SK-N-SH (cell line): ENCODE measurements at regions not wholly inside any gene's neighbourhood (a gene's known extent, or its start where the extent isn't known, plus 50 kb on each side); places are given as distances from the start of the nearest gene placed in this dataset.

Experiments
- CTCF ChIA-PET: fragments of 300-600, 350-600 bp; formaldehyde crosslinking; extraction: SDS; loops from one replicate; lab custom pipeline; 2021; lab: Yijun Ruan, JAX
- POLR2A ChIA-PET: fragments of 350-600 bp; sonication (Branson Sonifier 250); formaldehyde crosslinking; extraction: SDS; loops from one replicate; lab custom pipeline; 2020; ENCODE audit warnings: antibody characterized with exemption, inconsistent platforms; lab: Yijun Ruan, JAX
- DNase-seq: peaks from one replicate; pipeline ENCODE4 v3.0.0; 2012
- H2AFZ ChIP-seq: fragments of 200-600 bp; sonication (generic); 2 replicates; pipeline ENCODE4 v1.8.1; 2016; ENCODE audit warnings: antibody characterized with exemption, mild to moderate bottlenecking, low read depth
- H3F3A ChIP-seq: fragments of 200-600 bp; sonication (generic); replicated peaks from 2 replicates; pipeline ENCODE3; 2016; ENCODE audit warnings: antibody characterized with exemption, mild to moderate bottlenecking; ENCODE audit not compliant: insufficient read depth
- H3K27ac ChIP-seq, 2 experiments: fragments of 200-500 bp in 1 of 2; fragments of 200-600 bp in 1 of 2; sonication (Bioruptor generic) in 1 of 2; sonication (generic), shearing (Covaris generic) in 1 of 2; 2 replicates each; pipeline versions ENCODE4 v1.5.1 to v1.6.1; 2014 to 2016; ENCODE audit warnings: low read depth in 2 of 2, inconsistent platforms in 1 of 2, low read length in 1 of 2, mild to moderate bottlenecking in 1 of 2, mixed read lengths in 1 of 2
- H3K27me3 ChIP-seq: fragments of 200-600 bp; sonication (generic), shearing (Covaris generic); 2 replicates; pipeline ENCODE4 v1.6.1; 2016; ENCODE audit warnings: mixed run types; ENCODE audit not compliant: insufficient read depth
- H3K36me3 ChIP-seq, 2 experiments: fragments of 200-500 bp in 1 of 2; fragments of 200-600 bp in 1 of 2; sonication (Bioruptor generic) in 1 of 2; sonication (generic) in 1 of 2; replicated peaks in 1 of 2; 2 replicates each; pipeline versions ENCODE3 to v1.5.1; 2014 to 2016; ENCODE audit warnings: low read length in 1 of 2, mild to moderate bottlenecking in 1 of 2; ENCODE audit not compliant: insufficient read depth in 2 of 2, control insufficient read depth in 1 of 2
- H3K4me1 ChIP-seq, 2 experiments: fragments of 200-500 bp in 1 of 2; fragments of 200-600 bp in 1 of 2; sonication (Bioruptor generic) in 1 of 2; sonication (generic), shearing (Covaris generic) in 1 of 2; 2 replicates each; pipeline versions ENCODE4 v1.5.1 to v1.6.1; 2014 to 2016; ENCODE audit warnings: low read depth in 1 of 2, low read length in 1 of 2, mixed run types in 1 of 2; ENCODE audit not compliant: insufficient read depth in 2 of 2, control insufficient read depth in 1 of 2
- H3K4me2 ChIP-seq: fragments of 200-600 bp; sonication (generic), shearing (Covaris generic); 2 replicates; pipeline ENCODE4 v1.6.1; 2017; ENCODE audit warnings: mixed run types
- H3K4me3 ChIP-seq, 2 experiments: fragments of 200-500 bp in 1 of 2; fragments of 200-600 bp in 1 of 2; sonication (Bioruptor generic) in 1 of 2; sonication (generic), shearing (Covaris generic) in 1 of 2; 2 replicates each; pipeline versions ENCODE4 v1.5.1 to v1.8.1; 2014 to 2016; ENCODE audit warnings: low read depth in 2 of 2, inconsistent platforms in 1 of 2, low read length in 1 of 2, mild to moderate bottlenecking in 1 of 2, mixed read lengths in 1 of 2, moderate library complexity in 1 of 2
- H3K79me2 ChIP-seq: fragments of 200-600 bp; sonication (generic); 2 replicates; pipeline ENCODE4 v1.8.1; 2017; ENCODE audit warnings: mild to moderate bottlenecking; ENCODE audit not compliant: insufficient read depth
- H3K9ac ChIP-seq: fragments of 200-600 bp; sonication (generic); 2 replicates; pipeline ENCODE4 v1.6.1; 2017; ENCODE audit warnings: mixed run types
- H3K9me2 ChIP-seq: fragments of 200-600 bp; sonication (generic); 2 replicates; pipeline ENCODE4 v1.6.1; 2017; ENCODE audit warnings: mixed run types
- H3K9me3 ChIP-seq: fragments of 200-600 bp; sonication (generic); 2 replicates; pipeline ENCODE4 v1.6.1; 2017; ENCODE audit warnings: mixed run types, mild to moderate bottlenecking, moderate library complexity
- H4K20me1 ChIP-seq: fragments of 200-600 bp; sonication (generic); 2 replicates; pipeline ENCODE4 v1.6.1; 2017; ENCODE audit warnings: mild to moderate bottlenecking, mixed run types; ENCODE audit not compliant: insufficient read depth
- CHD2 ChIP-seq: fragments of 150-350 bp; IDR thresholded peaks from 2 replicates; pipeline ENCODE4 v1.6.1; 2018; ENCODE audit warnings: low read length; ENCODE audit not compliant: partially characterized antibody
- CTCF ChIP-seq: fragments of 200-600 bp; sonication (generic); IDR thresholded peaks from 2 replicates; pipeline ENCODE4 v1.6.1; 2017; ENCODE audit warnings: antibody characterized with exemption, mild to moderate bottlenecking, moderate library complexity
- ELF1 ChIP-seq: IDR thresholded peaks from 2 replicates; pipeline ENCODE4 v1.4.0; 2012
- EP300 ChIP-seq, 2 experiments: IDR thresholded peaks; 2 replicates each; pipeline versions ENCODE4 v1.4.0 to v1.6.1; 2012; ENCODE audit warnings: borderline replicate concordance in 1 of 2, low read depth in 1 of 2, low read length in 1 of 2
- EZH2phosphoT487 ChIP-seq: fragments of 200-600 bp; sonication (generic); IDR thresholded peaks from 2 replicates; pipeline ENCODE4 v1.6.1; 2017; ENCODE audit warnings: low read depth, mixed run types, mild to moderate bottlenecking, antibody characterized with exemption, moderate library complexity, borderline replicate concordance
- FOSL2 ChIP-seq: IDR thresholded peaks from 2 replicates; pipeline ENCODE4 v1.4.0; 2012; ENCODE audit warnings: low read depth, mild to moderate bottlenecking, moderate library complexity, borderline replicate concordance
- FOXJ3 ChIP-seq: sonication (generic); formaldehyde crosslinking; IDR thresholded peaks from 2 replicates; pipeline ENCODE4 v1.5.1; 2020; ENCODE audit warnings: mild to moderate bottlenecking, missing genetic modification reagents
- FOXM1 ChIP-seq: IDR thresholded peaks from 2 replicates; pipeline ENCODE4 v1.4.0; 2012; ENCODE audit warnings: low read depth, mild to moderate bottlenecking
- GABPA ChIP-seq: IDR thresholded peaks from 2 replicates; pipeline ENCODE4 v1.4.0; 2012; ENCODE audit warnings: low read depth, mild to moderate bottlenecking
- IRF3 ChIP-seq: fragments of 150-350 bp; IDR thresholded peaks from 2 replicates; pipeline ENCODE4 v1.6.1; 2016; ENCODE audit warnings: mild to moderate bottlenecking, low read depth, low read length
- MXI1 ChIP-seq: IDR thresholded peaks from 2 replicates; pipeline ENCODE4 v1.6.1; 2012; ENCODE audit warnings: mild to moderate bottlenecking, low read depth, low read length, improper control_type of control experiment
- NRF1 ChIP-seq: IDR thresholded peaks from 2 replicates; pipeline ENCODE4 v1.6.1; 2012; ENCODE audit warnings: low read depth, mild to moderate bottlenecking, low read length
- POLR2AphosphoS5 ChIP-seq: IDR thresholded peaks from 2 replicates; pipeline ENCODE4 v1.6.1; 2012; ENCODE audit warnings: low read depth, low read length
- RCOR1 ChIP-seq: fragments of 150-350 bp; IDR thresholded peaks from 2 replicates; pipeline ENCODE4 v1.6.1; 2017; ENCODE audit warnings: antibody characterized with exemption, low read length
- REST ChIP-seq: IDR thresholded peaks from 2 replicates; pipeline ENCODE4 v1.6.1; 2012; ENCODE audit warnings: mild to moderate bottlenecking, low read depth, low read length, moderate library complexity
- RXRA ChIP-seq: IDR thresholded peaks from 2 replicates; pipeline ENCODE4 v1.4.0; 2012; ENCODE audit warnings: low read depth, mild to moderate bottlenecking, borderline replicate concordance
- TAF1 ChIP-seq: IDR thresholded peaks from 2 replicates; pipeline ENCODE4 v1.6.1; 2012; ENCODE audit warnings: low read depth, mild to moderate bottlenecking, low read length, moderate library complexity, borderline replicate concordance
- TEAD4 ChIP-seq: IDR thresholded peaks from 2 replicates; pipeline ENCODE4 v1.4.0; 2012; ENCODE audit warnings: mild to moderate bottlenecking, borderline replicate concordance; ENCODE audit not compliant: insufficient read depth
- USF1 ChIP-seq: IDR thresholded peaks from 2 replicates; pipeline ENCODE4 v1.4.0; 2012; ENCODE audit warnings: low read depth, borderline replicate concordance
- USF2 ChIP-seq: fragments of 150-350 bp; IDR thresholded peaks from 2 replicates; pipeline ENCODE4 v1.6.1; 2017; ENCODE audit warnings: antibody characterized with exemption, low read length, low read depth, borderline replicate concordance
- YY1 ChIP-seq: IDR thresholded peaks from 2 replicates; pipeline ENCODE4 v1.4.0; 2012; ENCODE audit warnings: low read depth, mild to moderate bottlenecking
- WGBS: methylation state at CpG from one replicate; pipeline ENCODE4 v1.1.6; 2017; ENCODE audit warnings: low lambda C conversion rate; 5-methylcytosine and 5-hydroxymethylcytosine counted together

GRCh38 chr13:63199508-63199907 lies 1783.9 kb upstream of the PCDH20 start:
- Histone ChIP-seq H3K9me2 (no peaks in the 10 kb centered on the region), H3F3A (no peaks in the 10 kb centered on the region)
- no peak for DNase-seq
- POLR2A ChIA-PET = no interaction called here
- no peak for TF ChIP-seq RXRA
- no peak for TF ChIP-seq EP300 (IDR thresholded peaks at IDR 0.05; ENCODE audit: borderline replicate concordance in 1 of 2, low read depth in 1 of 2, low read length in 1 of 2)
- no peak for TF ChIP-seq CHD2
- TF ChIP-seq IRF3 = no peak
- no peak for TF ChIP-seq ELF1
- no peak for TF ChIP-seq USF2
- no peak for TF ChIP-seq NRF1
- no peak for TF ChIP-seq FOXJ3
- TF ChIP-seq, all 33 proteins: peak for 0
- Histone ChIP-seq H3K4me2 (no peak overlapping the region), H3K9ac (no peak overlapping the region), H3K9me3 (no peaks in the 10 kb centered on the region), H3K4me3 (no peak overlapping the region), H4K20me1 (no peaks in the 10 kb centered on the region), H3K4me1 (no peaks in the 10 kb centered on the region), H3K27me3 (no peaks in the 10 kb centered on the region), H2AFZ (no peak overlapping the region), H3K79me2 (no peaks in the 10 kb centered on the region), H3K36me3 (no peaks in the 10 kb centered on the region), H3K27ac (no peak overlapping the region)
- CTCF ChIA-PET = no interaction called here

- CTCF ChIA-PET = no interaction called here
- no peak overlapping the region for H3K9ac ChIP-seq
- no peaks in the 10 kb centered on the region for H3K9me3 ChIP-seq
- no peak for DNase-seq
- H3K27me3 ChIP-seq = no peaks in the 10 kb centered on the region
- no peaks in the 10 kb centered on the region for H3K36me3 ChIP-seq
- H3K4me1 ChIP-seq = no peaks in the 10 kb centered on the region; a peak in 1 of 4 replicates
- H3K4me2 ChIP-seq = no peak overlapping the region
- no peak overlapping the region for H3K27ac ChIP-seq
- POLR2A ChIA-PET = no interaction called here
- no peaks in the 10 kb centered on the region for H3F3A ChIP-seq
- no peak overlapping the region for H3K4me3 ChIP-seq
- H2AFZ ChIP-seq = no peak overlapping the region
- no peaks in the 10 kb centered on the region for H4K20me1 ChIP-seq
- no peaks in the 10 kb centered on the region for H3K9me2 ChIP-seq
- H3K79me2 ChIP-seq = no peaks in the 10 kb centered on the region
- WGBS = 83% methylated on average over 2 of the region's 2 CpGs
- TF ChIP-seq YY1 = no peak
- TF ChIP-seq FOXM1 = no peak
- TF ChIP-seq RCOR1 = no peak
- TF ChIP-seq CTCF = no peak
- TF ChIP-seq FOSL2 = no peak
- no peak for TF ChIP-seq GABPA
- no peak for TF ChIP-seq MXI1
- no peak for TF ChIP-seq POLR2AphosphoS5
- TF ChIP-seq RXRA = no peak
- no peak for TF ChIP-seq USF1
- no peak for TF ChIP-seq EZH2phosphoT487
- no peak for TF ChIP-seq TEAD4
- TF ChIP-seq TAF1 = no peak
- TF ChIP-seq CHD2 = no peak
- no peak for TF ChIP-seq REST
Observed at GRCh38 chr13:63198071-63198470, 1782.4 kb upstream of the PCDH20 start.
